GM19239 (cell line): ENCODE measurements at regions not wholly inside any gene's neighbourhood (a gene's known extent, or its start where the extent isn't known, plus 50 kb on each side); places are given as distances from the start of the nearest gene placed in this dataset.

ENCODE experiments used
- DNase-seq: peaks from one replicate; pipeline ENCODE4 v3.0.0; 2011; ENCODE audit warnings: low spot score; ENCODE audit not compliant: insufficient read length
- FAIRE-seq: peaks from 2 replicates; lab custom pipeline; 2011; peaks lifted over from hg19 to GRCh38; lab: Jason Lieb, UNC

DNA sequence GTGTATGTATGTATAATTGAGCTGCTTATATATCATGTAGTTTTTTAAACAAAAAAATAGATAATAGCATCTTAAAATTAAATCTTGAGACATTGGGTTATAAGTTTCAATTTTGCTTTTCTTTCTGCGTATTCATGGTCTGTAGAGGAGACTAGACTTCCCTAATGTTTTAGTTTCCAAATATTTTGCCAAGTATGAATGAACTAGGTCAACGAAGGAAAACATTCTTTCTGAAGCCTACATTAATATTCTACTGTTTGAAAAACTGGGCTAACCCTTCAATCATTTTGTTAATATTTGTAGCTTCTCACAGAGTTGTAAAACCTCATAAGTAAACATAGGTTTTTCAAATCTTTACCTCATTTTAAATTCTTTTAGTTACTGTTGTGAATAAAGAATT lies 592.7 kb downstream of the USP25 start:
- DNase-seq (no peak), FAIRE-seq (no peak)

DNA sequence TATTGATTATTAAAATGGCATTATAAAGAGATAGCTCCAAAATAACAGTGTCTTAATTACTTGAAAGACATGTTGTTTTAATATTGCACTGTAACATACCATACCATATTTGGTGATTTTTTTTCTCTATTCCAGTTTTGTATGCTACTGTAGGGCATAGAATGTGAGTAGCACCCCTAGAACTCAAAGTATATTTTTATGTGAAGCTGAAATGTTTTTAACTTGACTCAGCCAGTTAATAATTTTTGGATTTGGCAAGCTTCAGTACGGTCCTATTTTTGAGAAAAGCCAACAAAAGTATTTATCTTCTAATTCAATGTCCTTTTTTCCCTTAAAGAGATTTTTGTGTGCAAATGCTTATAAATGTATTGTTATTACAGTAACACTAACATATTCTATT lies 593.8 kb downstream of the USP25 start:
- no peak for DNase-seq
- no peak for FAIRE-seq

DNA sequence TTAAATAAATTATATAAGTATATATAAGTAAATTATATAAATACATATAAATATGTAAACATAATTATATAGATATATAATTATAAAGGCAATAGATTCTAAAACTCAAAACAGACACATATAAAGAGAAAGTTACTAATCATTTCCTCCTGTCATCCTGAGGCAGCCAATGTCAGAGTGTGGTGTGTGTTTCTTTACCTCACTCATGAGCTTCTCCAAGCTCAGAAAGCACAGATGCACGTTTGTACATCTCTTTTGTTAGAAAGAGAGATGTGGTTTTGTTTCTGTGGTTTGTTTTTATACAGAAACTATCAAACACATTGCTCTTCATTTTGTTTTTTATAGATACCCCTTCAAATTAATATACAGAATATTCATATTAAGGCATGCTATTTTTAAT lies 594.8 kb downstream of the USP25 start:
- FAIRE-seq = no peak
- DNase-seq = no peak

DNA sequence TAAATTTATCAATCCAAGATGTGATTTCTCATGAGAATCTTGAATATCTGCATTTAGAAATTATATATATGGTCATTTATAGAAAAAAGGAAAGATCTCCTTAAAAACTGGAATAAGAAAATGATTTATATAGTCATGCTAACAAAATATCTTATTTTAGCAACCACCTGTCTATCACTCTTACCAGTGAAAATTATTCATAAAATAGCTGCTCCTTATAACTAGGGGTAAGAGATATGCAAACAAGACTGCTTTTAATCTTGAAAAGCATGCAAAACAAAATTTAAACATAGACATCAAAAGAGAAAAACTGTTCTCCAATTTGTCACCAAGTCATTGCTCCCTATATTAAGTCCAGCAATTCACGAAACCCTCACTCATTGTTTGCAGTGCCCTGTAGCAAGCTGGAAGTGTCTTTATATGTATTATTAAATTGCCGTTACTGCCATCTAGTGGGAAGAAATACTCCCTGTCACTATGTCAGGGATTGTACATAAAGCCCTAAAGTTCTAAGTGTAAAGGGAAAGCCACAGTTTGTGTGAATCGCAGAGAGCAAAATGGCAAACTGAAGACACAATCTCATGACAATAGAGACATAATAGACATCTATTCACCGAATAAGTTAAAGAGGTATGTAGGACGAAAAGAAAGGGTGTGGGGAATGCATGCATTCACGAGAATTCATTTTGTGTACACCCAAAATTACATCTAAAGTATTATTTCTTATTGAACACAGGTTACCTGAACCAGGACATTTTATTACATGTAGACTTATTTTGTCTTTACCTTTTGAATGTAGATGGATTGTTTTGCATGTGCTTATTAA lies 600.5 kb downstream of the USP25 start:
- peak; percentile 72 for FAIRE-seq
- no peak for DNase-seq

DNA sequence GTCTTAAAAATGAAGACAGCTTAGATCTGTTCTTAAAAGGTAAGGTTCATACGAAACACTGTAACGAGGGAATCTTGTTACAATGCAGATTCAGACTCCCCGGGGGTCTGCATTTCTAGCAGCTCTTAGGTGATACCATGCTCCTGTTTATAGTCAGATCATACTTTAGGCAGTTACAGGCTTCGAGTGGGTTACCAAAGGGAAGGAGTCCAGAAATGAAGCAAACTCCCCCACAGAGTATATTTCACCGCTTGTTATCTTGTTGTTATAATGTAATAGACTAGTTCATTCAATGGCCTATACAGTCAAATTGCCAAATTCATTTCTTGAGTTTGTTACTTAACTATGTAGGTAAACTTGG lies 601.1 kb downstream of the USP25 start:
- FAIRE-seq = no peak

DNA sequence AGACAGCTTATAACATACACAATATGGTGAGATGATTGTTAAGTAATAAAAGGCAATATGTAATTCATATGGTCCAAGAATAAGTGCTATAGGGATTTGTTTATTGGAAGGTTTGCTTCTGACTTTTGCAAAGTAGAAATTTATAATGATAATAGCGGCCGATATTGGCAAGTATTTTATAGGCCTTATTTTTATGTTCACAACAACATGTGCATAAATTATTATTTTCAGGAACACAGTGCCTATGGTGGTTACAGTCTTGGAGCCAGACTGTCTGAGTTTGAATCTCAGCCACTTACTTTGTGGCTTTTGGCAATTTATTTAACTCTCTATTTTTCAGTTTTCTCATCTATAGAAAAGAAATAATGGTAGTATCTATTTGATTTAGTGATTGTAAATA lies 607.5 kb downstream of the USP25 start:
- DNase-seq (no peak), FAIRE-seq (no peak)

More for the DNA sequence above, 601.1 kb downstream of the USP25 start:
- DNase-seq = no peak

DNA sequence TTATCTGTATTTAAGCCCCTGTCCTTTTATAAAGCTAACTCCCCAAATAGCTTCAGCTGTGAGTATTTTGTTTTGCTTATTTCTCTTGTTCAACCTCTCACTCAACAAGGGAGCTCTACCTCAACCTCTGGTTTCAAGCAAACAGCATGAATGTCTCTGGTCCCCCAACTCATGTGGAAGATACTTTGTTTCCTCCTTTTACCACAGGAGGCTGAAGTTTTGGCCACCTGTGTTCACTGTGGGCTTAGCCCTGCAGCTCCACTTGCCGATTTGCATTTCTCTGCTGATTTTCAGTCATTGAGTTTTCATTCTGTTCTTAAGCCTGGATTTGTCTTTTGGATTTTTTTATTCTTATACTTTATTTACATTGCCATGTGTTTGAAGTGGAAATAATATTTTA lies 613.1 kb downstream of the USP25 start:
- DNase-seq (no peak), FAIRE-seq (no peak)

- FAIRE-seq (no peak), DNase-seq (no peak)
Measured at GRCh38 chr21:16343776-16344175, 614.0 kb downstream of the USP25 start.

DNA sequence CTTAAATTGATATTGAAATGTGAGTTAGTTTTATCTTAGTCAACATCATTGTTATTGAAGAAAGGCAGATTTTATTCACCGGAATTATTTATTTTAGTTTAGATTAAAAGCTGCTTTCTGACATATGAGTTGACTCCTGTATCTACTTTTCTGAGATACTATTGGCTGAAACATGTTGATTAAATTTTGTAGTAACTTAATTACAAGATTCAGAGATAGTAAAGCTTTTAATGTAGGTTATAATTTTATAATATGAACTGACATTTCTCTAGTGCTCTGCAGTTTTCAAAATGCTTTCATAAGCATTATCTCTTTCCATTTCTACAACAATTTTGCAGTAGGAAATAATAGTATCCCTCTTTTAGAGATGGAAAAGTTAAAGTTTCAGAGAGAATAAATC lies 616.0 kb downstream of the USP25 start:
- FAIRE-seq (no peak), DNase-seq (no peak)

DNA sequence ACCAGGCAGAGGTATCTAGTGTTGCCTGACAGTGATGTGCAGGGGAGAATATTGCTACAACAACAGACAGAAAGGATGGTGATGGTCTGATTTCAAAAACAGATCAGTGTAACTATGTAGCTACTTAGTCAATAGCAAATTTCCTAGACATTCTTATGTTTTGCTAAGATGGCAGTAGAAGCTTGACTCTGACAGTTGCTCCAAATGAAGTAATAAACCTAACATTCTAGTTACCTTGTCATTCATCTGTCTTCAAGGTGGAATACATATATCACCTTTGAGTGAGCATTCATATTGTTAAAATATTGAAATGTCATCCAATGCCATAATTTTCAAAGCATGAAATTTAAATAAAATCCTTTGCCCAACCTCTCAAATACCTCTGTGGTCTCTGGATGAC lies 617.4 kb downstream of the USP25 start:
- FAIRE-seq (no peak), DNase-seq (no peak)

- FAIRE-seq (no peak), DNase-seq (no peak)
Measured at GRCh38 chr21:16353764-16354163, 624.0 kb downstream of the USP25 start.

- no peak for DNase-seq
- FAIRE-seq = no peak
Measured at GRCh38 chr21:16357994-16358393, 628.2 kb downstream of the USP25 start.

DNA sequence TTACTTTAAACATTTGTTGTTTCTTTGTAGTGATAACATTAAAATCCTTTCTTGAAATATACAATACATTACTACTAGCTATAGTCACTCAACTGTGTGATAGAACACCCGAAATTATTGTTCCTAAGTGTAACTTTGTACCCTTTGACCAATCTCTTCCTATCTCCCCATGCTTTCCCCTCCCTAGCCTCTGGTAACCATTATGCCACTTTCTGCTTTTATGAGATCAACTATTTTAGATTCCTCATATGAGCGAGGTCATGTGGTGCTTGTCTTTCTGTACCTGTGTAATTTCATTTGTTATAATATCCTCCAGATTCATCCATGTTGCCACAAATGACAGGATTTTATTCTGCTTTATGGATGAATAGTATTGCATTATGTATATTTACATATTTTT lies 629.0 kb downstream of the USP25 start:
- DNase-seq (no peak), FAIRE-seq (no peak)

DNA sequence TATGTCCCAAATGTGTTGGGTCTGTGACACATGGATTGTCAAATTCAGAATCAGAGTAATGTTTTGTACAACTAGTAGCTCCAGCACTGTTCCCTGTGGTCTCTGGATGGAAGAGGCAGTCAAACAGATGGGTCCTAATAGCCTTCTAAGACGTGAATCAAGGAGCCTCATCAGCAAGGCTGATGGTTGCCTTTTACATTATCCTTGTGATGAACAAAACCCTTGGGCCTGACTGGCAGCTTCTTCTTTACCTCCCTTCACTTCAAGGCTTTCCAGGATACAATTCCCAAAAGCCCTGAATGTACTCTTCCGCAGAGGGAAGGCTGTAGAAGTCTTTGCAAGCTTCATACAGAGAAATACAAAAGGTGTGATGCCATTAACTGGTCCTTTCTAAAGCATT lies 633.3 kb downstream of the USP25 start:
- no peak for DNase-seq
- no peak for FAIRE-seq

GRCh38 chr21:16363518-16363917 lies 633.7 kb downstream of the USP25 start:
- no peak for FAIRE-seq
- no peak for DNase-seq

DNA sequence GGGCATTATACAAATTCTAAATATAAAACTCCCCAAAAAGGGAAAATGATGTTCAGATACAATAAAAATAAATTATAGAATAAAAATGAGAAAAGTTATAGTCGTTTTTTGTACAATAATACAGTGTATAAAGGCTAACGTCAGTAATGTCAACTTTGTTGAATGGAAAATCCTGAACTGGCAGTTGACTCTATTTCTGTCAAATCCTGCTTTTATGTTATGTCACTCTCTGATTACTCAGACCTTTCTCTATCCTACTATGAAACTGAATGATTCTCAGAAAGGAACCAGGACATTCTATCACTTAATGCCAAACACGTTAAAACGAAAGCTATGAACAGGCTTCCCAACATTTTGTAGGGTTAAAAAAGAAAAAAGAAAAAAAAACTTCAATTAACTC lies 636.4 kb downstream of the USP25 start:
- no peak for DNase-seq
- FAIRE-seq = no peak

DNA sequence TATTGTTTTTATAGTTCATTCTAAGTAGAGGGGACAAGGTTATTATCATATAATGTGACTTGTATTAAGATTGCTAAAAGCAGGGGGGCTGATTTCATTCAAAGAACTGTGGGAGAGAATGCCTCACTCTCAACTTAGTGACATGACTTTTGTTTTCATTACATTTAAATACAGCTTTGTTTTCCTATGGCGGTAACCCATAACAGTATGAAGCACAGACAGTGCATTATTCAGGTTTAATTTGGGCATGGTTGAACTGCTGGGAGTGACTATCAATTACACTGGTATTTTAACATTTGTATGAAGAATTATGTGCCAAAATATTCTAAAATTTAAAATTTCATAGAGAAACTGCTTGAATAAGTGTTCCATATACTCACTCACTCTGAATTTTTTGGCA lies 637.3 kb downstream of the USP25 start:
- FAIRE-seq (no peak), DNase-seq (no peak)

DNA sequence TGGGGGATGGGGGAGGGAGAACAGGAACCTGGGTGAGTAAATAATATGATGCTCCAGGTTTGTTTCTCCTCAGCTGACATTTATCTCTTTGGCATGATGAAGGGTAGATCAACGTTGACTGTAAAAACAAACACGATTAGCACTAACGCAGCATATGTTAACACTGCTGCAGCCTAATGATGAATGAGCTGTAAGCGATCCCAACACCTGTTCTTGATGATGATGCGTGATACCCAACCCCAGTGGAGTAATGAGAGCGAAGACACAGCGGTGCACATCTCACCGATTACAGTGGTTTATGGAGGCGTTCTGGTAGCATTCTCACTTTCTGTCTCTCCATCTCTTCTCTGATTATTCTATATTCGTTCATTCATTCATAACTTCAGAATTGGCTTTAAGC lies 640.4 kb downstream of the USP25 start:
- FAIRE-seq (no peak), DNase-seq (no peak)

DNA sequence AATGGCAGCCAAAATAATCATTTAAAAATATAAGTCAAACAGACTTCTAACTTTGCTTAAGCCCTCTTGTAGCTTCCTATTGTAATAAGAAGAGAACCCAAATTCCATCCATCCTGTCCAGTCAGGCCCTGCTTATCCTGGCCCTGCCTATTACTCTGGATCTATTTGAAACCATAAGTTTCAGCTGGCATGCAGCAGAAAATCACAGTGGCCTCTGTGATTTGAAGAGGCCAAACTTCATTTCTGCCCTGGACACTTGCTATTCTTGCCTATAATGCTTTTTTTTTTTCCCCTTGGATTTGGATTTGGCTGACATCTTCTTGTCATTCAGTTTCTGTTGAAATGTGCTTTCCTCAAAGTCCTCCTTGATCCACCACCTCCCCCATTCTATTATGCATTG lies 642.8 kb downstream of the USP25 start:
- FAIRE-seq (no peak), DNase-seq (no peak)

DNA sequence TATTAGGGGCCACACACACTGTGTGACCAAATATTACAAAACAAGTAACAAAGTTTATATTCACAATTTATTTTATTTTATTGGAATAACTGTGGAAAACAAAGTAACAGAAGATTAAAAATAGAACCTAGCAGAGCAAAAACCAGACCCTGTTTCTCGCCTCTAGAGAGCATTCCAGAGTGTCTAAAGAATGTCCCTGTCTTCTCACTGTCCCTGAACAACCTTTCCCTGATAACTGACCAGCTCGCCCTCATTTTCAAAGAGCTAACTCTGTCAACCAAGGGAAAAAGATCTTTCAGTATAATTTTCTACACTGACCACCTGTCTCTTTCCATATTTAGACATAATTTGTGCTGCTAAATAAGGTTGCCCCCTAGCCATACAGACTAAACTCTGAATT lies 646.9 kb downstream of the USP25 start:
- FAIRE-seq (no peak), DNase-seq (no peak)

DNA sequence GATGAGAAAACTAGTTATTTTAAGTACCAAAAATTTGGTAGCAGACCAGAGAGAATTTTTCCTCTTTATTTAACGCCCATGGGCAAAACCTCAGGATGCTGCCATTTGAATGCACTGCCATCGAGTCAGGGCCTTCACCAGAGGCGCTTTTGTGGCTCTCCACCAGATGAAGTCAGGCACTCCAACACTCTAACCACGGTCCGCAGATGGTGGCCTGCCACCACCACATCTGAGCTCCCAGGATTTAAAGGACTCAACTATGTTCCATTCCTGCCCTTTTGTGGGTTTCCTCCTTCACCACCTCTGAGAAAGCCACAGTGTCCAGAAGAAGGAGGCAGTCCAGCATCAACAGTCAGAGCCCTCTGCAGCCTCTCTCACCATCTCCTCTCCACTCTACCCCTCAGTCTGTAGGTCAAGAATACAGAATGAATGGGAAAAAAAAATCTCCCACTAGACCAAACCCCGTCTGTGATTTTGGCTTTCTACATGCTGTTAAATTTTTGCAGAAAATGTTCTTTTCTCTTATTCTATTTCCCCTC lies 647.4 kb downstream of the USP25 start:
- FAIRE-seq = no peak

GRCh38 chr21:16377857-16378256 lies 648.1 kb downstream of the USP25 start:
- FAIRE-seq (no peak), DNase-seq (no peak)

More for the DNA sequence above, 647.4 kb downstream of the USP25 start:
- no peak for DNase-seq
